Neuronal stem cell (in vitro differentiated cells): ENCODE measurements at regions not wholly inside any gene's neighbourhood (a gene's known extent, or its start where the extent isn't known, plus 50 kb on each side); places are given as distances from the start of the nearest gene placed in this dataset.

Experiments used
- DNase-seq: peaks from one replicate; pipeline ENCODE4 v3.0.0-alpha.2; 2013; ENCODE audit warnings: low spot score
- H2AFZ ChIP-seq: one replicate; pipeline ENCODE4 v1.6.1; 2013; ENCODE audit warnings: mild to moderate bottlenecking, low read length, inconsistent platforms
- H2AK5ac ChIP-seq: 2 replicates; pipeline ENCODE4 v1.6.1; 2013; ENCODE audit warnings: low read depth, mild to moderate bottlenecking, inconsistent platforms, low read length, moderate library complexity, mixed read lengths
- H2BK120ac ChIP-seq: 2 replicates; pipeline ENCODE4 v1.6.1; 2013; ENCODE audit warnings: low read depth, mild to moderate bottlenecking, inconsistent platforms, low read length, moderate library complexity, mixed read lengths
- H2BK12ac ChIP-seq: one replicate; pipeline ENCODE4 v1.6.1; 2013; ENCODE audit warnings: low read length, inconsistent platforms
- H2BK15ac ChIP-seq: 2 replicates; pipeline ENCODE4 v1.6.1; 2013; ENCODE audit warnings: mild to moderate bottlenecking, low read length, inconsistent platforms, mixed read lengths
- H2BK5ac ChIP-seq: one replicate; pipeline ENCODE4 v1.6.1; 2013; ENCODE audit warnings: inconsistent platforms, mild to moderate bottlenecking, low read length, moderate library complexity
- H3K14ac ChIP-seq: one replicate; pipeline ENCODE4 v1.6.1; 2013; ENCODE audit warnings: low read length, inconsistent platforms
- H3K18ac ChIP-seq: 2 replicates; pipeline ENCODE4 v1.6.1; 2013; ENCODE audit warnings: low read length, inconsistent platforms
- H3K23ac ChIP-seq: 2 replicates; pipeline ENCODE4 v1.6.1; 2013; ENCODE audit warnings: low read depth, mild to moderate bottlenecking, mixed read lengths, low read length, inconsistent platforms; ENCODE audit not compliant: poor library complexity
- H3K27ac ChIP-seq: replicated peaks from 3 replicates; pipeline ENCODE4 v1.5.1; 2013; ENCODE audit warnings: low read length, inconsistent platforms
- H3K27me3 ChIP-seq, 3 experiments: 2 replicates each; pipeline ENCODE4 v1.6.1; 2013; ENCODE audit warnings: low read length in 3 of 3, mild to moderate bottlenecking in 2 of 3, inconsistent platforms in 1 of 3, low read depth in 1 of 3, mixed read lengths in 1 of 3, moderate library complexity in 1 of 3; ENCODE audit not compliant: control insufficient read depth in 3 of 3, insufficient read depth in 3 of 3
- H3K36me3 ChIP-seq, 2 donors: replicated peaks in 1 of 2; 2 replicates each; pipeline ENCODE4 v1.6.1; 2013; ENCODE audit warnings: low read length in 2 of 2; ENCODE audit not compliant: control insufficient read depth in 2 of 2, insufficient read depth in 2 of 2
- H3K4ac ChIP-seq: 2 replicates; pipeline ENCODE4 v1.6.1; 2013; ENCODE audit warnings: inconsistent platforms, mild to moderate bottlenecking, low read length, moderate library complexity
- H3K4me1 ChIP-seq, 2 donors: 1 replicate in 1 of 2; 2 replicates in 1 of 2; pipeline ENCODE4 v1.6.1; 2013; ENCODE audit warnings: low read length in 2 of 2, low read depth in 1 of 2; ENCODE audit not compliant: control insufficient read depth in 2 of 2, insufficient read depth in 1 of 2
- H3K4me2 ChIP-seq: one replicate; pipeline ENCODE4 v1.6.1; 2013; ENCODE audit warnings: mild to moderate bottlenecking, low read length, inconsistent platforms; ENCODE audit not compliant: insufficient read depth, poor library complexity, severe bottlenecking
- H3K4me3 ChIP-seq, 2 donors: 2 replicates each; pipeline ENCODE4 v1.5.1; 2013; ENCODE audit warnings: low read length in 2 of 2, mild to moderate bottlenecking in 2 of 2, inconsistent platforms in 1 of 2, moderate library complexity in 1 of 2
- H3K79me1 ChIP-seq: one replicate; pipeline ENCODE4 v1.6.1; 2013; ENCODE audit warnings: low read depth, mild to moderate bottlenecking, inconsistent platforms, low read length, moderate library complexity
- H3K9ac ChIP-seq: one replicate; pipeline ENCODE4 v1.6.1; 2013; ENCODE audit warnings: mild to moderate bottlenecking, low read depth, low read length, inconsistent platforms; ENCODE audit not compliant: poor library complexity
- H3K9me3 ChIP-seq, 2 donors: replicated peaks in 1 of 2; 2 replicates each; pipeline versions ENCODE3 to v1.6.1; 2013; ENCODE audit warnings: low read length in 2 of 2, mild to moderate bottlenecking in 2 of 2, inconsistent platforms in 1 of 2, low read depth in 1 of 2, mixed read lengths in 1 of 2, moderate library complexity in 1 of 2; ENCODE audit not compliant: control insufficient read depth in 2 of 2, insufficient read depth in 1 of 2
- H4K8ac ChIP-seq: one replicate; pipeline ENCODE4 v1.6.1; 2013; ENCODE audit warnings: low read depth, mild to moderate bottlenecking, inconsistent platforms, low read length, moderate library complexity
- H4K91ac ChIP-seq: one replicate; pipeline ENCODE4 v1.6.1; 2013; ENCODE audit warnings: low read length, low read depth, mild to moderate bottlenecking, inconsistent platforms; ENCODE audit not compliant: poor library complexity
- WGBS, 2 donors: extraction: QIAGEN DNeasy Blood & Tissue Kit; methylation state at CpG; one replicate each; pipeline ENCODE4 v1.1.7; 2013; ENCODE audit warnings: missing lambda C conversion rate in 2 of 2, mixed read lengths in 1 of 2; ENCODE audit not compliant: insufficient read length in 2 of 2, insufficient replicate concordance in 1 of 2; ENCODE audit errors: extremely low coverage in 2 of 2; 5-methylcytosine and 5-hydroxymethylcytosine counted together

GRCh38 chr4:111208970-111209369 lies 586.1 kb upstream of the PITX2 start:
- Histone ChIP-seq H2AK5ac (no peak overlapping the region), H3K4ac (no peak overlapping the region), H3K14ac (no peak overlapping the region), H4K91ac (no peak overlapping the region), H3K18ac (no peak overlapping the region), H3K9ac (no peak overlapping the region), H2BK120ac (no peak overlapping the region), H3K27me3 (no peaks in the 10 kb centered on the region), H4K8ac (no peak overlapping the region), H3K36me3 (no peaks in the 10 kb centered on the region), H3K79me1 (no peaks in the 10 kb centered on the region), H2AFZ (no peak overlapping the region), H3K9me3 (no peaks in the 10 kb centered on the region), H2BK12ac (no peak overlapping the region), H3K23ac (no peak overlapping the region), H3K4me3 (no peak overlapping the region), H3K4me2 (no peak overlapping the region), H2BK15ac (no peak overlapping the region), H2BK5ac (no peak overlapping the region), H3K27ac (no peak overlapping the region), H3K4me1 (peaks cover 0 to 5% of the 10 kb centered on the region in 2 donors)
- DNase-seq = no peak
- WGBS, 2 donors = no CpG with 5 or more reads among the region's 6 CpGs

DNA sequence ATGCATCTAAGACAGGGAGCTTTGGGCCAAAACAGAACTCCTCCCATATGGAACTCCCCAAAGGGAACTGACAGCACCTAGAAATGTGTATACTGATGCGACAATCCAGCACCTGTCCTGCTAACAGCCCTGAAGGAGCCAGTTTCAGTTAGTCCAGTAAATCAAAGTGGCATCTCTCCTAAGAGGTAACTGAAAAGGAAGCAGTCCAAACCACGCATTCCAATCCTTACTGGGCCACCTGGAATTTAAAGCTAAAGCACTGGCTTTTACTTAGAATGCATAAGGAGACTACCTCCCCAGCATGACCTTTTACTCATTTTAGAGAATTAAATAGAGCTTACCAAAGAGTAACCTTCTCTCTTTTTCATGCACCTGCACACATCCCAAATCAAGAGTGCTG lies 586.8 kb upstream of the PITX2 start:
- Histone ChIP-seq H3K36me3 (no peaks in the 10 kb centered on the region), H3K79me1 (no peaks in the 10 kb centered on the region), H3K14ac (no peak overlapping the region), H3K4ac (no peak overlapping the region), H2AK5ac (no peak overlapping the region), H3K4me2 (no peak overlapping the region), H2BK12ac (no peak overlapping the region), H2BK5ac (no peak overlapping the region), H2BK15ac (no peak overlapping the region), H4K91ac (no peak overlapping the region), H3K27ac (no peak overlapping the region), H3K9ac (no peak overlapping the region), H3K18ac (no peak overlapping the region), H3K9me3 (no peaks in the 10 kb centered on the region), H4K8ac (no peak overlapping the region), H3K4me1 (peaks cover 0 to 5% of the 10 kb centered on the region in 2 donors), H2AFZ (no peak overlapping the region), H3K4me3 (no peak overlapping the region), H3K27me3 (no peaks in the 10 kb centered on the region), H3K23ac (no peak overlapping the region), H2BK120ac (no peak overlapping the region)
- WGBS, 2 donors = no CpG with 5 or more reads among the region's 2 CpGs
- no peak for DNase-seq

DNA sequence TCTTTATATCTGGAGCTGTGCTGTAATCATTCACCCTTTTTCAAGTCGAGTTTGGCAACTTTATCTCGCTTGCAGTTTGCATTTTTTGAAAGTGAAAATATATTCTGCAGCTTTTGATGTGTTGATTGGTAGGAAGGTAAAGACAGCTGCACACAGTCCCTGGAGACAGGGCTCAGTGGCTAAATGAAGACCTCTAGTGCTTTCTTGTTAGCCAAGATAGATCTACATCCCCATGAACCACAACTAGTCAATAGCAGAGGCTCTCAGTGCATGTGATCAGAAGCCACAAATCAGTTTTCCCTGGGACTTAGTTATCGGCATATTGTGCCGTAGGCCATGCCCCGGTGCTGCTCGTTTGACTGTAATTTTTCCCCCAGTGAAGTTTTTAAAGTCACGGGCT lies 587.7 kb upstream of the PITX2 start:
- Histone ChIP-seq H2BK15ac (no peak overlapping the region), H2BK12ac (no peak overlapping the region), H3K9me3 (no peaks in the 10 kb centered on the region), H4K91ac (no peak overlapping the region), H3K9ac (no peak overlapping the region), H3K4me3 (no peak overlapping the region), H2BK120ac (no peak overlapping the region), H3K27me3 (no peaks in the 10 kb centered on the region), H3K23ac (no peak overlapping the region), H3K36me3 (no peaks in the 10 kb centered on the region), H2AK5ac (no peak overlapping the region), H3K4me1 (peaks cover 0 to 5% of the 10 kb centered on the region in 2 donors), H3K4ac (no peak overlapping the region), H2AFZ (no peak overlapping the region), H4K8ac (no peak overlapping the region), H3K27ac (no peak overlapping the region), H3K79me1 (no peaks in the 10 kb centered on the region), H3K4me2 (no peak overlapping the region), H2BK5ac (no peak overlapping the region), H3K18ac (no peak overlapping the region), H3K14ac (no peak overlapping the region)
- DNase-seq = no peak
- no CpG with 5 or more reads among the region's 7 CpGs for whole genome bisulfite sequencing, 2 donors

DNA sequence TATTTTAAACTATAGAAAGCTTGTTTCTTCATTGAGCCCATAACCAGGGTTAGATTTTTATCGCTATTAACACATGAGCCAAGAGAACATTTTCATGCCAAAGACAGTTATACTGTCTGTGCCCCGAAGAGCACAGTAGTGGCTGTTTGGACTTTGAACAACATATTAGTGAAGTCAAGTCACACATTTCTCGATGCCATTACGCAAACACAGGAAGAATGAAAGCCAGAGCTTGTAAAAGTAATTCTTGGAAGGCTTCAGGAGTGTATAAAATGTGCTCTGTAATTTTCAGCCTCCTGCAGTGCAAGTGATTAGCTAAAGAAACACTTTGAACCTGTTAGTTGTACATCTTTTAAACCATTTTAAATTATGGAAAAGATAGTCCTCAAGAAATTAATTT lies 590.7 kb upstream of the PITX2 start:
- no peaks in the 10 kb centered on the region for H3K36me3 ChIP-seq
- H4K91ac ChIP-seq = no peak overlapping the region
- no peak overlapping the region for H4K8ac ChIP-seq
- no peak overlapping the region for H2BK5ac ChIP-seq
- no peak overlapping the region for H3K14ac ChIP-seq
- no peak overlapping the region for H2AK5ac ChIP-seq
- H3K27ac ChIP-seq = no peak overlapping the region
- no CpG with 5 or more reads among the region's 4 CpGs for WGBS, 2 donors
- H3K4me1 ChIP-seq = peaks cover 0 to 5% of the 10 kb centered on the region in 2 donors
- no peak overlapping the region for H3K4me3 ChIP-seq
- H3K27me3 ChIP-seq = no peaks in the 10 kb centered on the region
- no peak overlapping the region for H2BK120ac ChIP-seq
- H2AFZ ChIP-seq = no peak overlapping the region
- H3K9ac ChIP-seq = no peak overlapping the region
- H2BK12ac ChIP-seq = no peak overlapping the region
- no peaks in the 10 kb centered on the region for H3K9me3 ChIP-seq
- H3K4me2 ChIP-seq = no peak overlapping the region
- H3K4ac ChIP-seq = no peak overlapping the region
- no peak overlapping the region for H3K18ac ChIP-seq
- no peak for DNase-seq
- no peak overlapping the region for H2BK15ac ChIP-seq
- no peak overlapping the region for H3K23ac ChIP-seq
- no peaks in the 10 kb centered on the region for H3K79me1 ChIP-seq
